WTC11 (cell line): ENCODE measurements at regions not wholly inside any gene's neighbourhood (a gene's known extent, or its start where the extent isn't known, plus 50 kb on each side); places are given as distances from the start of the nearest gene placed in this dataset.

Experiments used
- ATAC-seq: fragments of 200-7000 bp; cut with Tn5 transposase; 2 replicates; pipeline ENCODE4 v1.10.0; 2021; ENCODE audit warnings: mild to moderate bottlenecking, moderate library complexity
- CTCF ChIA-PET: fragments of 300-600 bp; sonication (Branson Sonifier 250); formaldehyde crosslinking; loops from one replicate; lab custom pipeline; 2021; ENCODE audit warnings: antibody characterized with exemption; lab: Charles Lee
- POLR2A ChIA-PET: fragments of 350-600 bp; sonication (Branson Sonifier 250); formaldehyde crosslinking; loops from one replicate; lab custom pipeline; 2021; ENCODE audit warnings: antibody characterized with exemption; lab: Charles Lee
- DNase-seq: peaks from one replicate; pipeline ENCODE4 v3.0.0; 2021; ENCODE audit warnings: low spot score
- H3K27ac Mint-ChIP-seq: 2 replicates; pipeline ENCODE4 v1.8.0; 2021; ENCODE audit warnings: mixed read lengths
- H3K27me3 Mint-ChIP-seq: 2 replicates; pipeline ENCODE4 v1.8.0; 2021; ENCODE audit warnings: low read depth, mild to moderate bottlenecking, moderate library complexity, mixed read lengths
- H3K36me3 Mint-ChIP-seq: 2 replicates; pipeline ENCODE4 v1.8.0; 2021; ENCODE audit warnings: mixed read lengths
- H3K4me1 Mint-ChIP-seq: 2 replicates; pipeline ENCODE4 v1.8.0; 2022; ENCODE audit warnings: mixed read lengths
- H3K4me3 Mint-ChIP-seq: 2 replicates; pipeline ENCODE4 v1.8.0; 2021; ENCODE audit warnings: mild to moderate bottlenecking, moderate library complexity, mixed read lengths
- H3K9me3 Mint-ChIP-seq: 2 replicates; pipeline ENCODE4 v1.8.0; 2021; ENCODE audit warnings: mixed read lengths
- ATF1 ChIP-seq: sonication (generic); formaldehyde crosslinking; IDR thresholded peaks from 2 replicates; pipeline ENCODE4 v1.8.1; 2023; ENCODE audit warnings: mild to moderate bottlenecking, moderate library complexity, missing genetic modification reagents
- ATF2 ChIP-seq: sonication (generic); formaldehyde crosslinking; IDR thresholded peaks from 2 replicates; pipeline ENCODE4 v1.8.1; 2022; ENCODE audit warnings: low read depth, missing genetic modification reagents, borderline replicate concordance
- E2F1 ChIP-seq: sonication (generic); formaldehyde crosslinking; IDR thresholded peaks from 2 replicates; pipeline ENCODE4 v1.8.0; 2022; ENCODE audit warnings: mild to moderate bottlenecking, missing genetic modification reagents
- E2F4 ChIP-seq: sonication (generic); formaldehyde crosslinking; IDR thresholded peaks from 2 replicates; pipeline ENCODE4 v1.8.1; 2022; ENCODE audit warnings: low read depth, mild to moderate bottlenecking, moderate library complexity, missing genetic modification reagents, borderline replicate concordance
- EMX1 ChIP-seq: fragments of 250-450 bp; sonication (Bioruptor Pico); IDR thresholded peaks from 2 replicates; pipeline ENCODE4 v1.8.0; 2021; ENCODE audit warnings: mild to moderate bottlenecking
- FOXJ3 ChIP-seq: sonication (generic); formaldehyde crosslinking; IDR thresholded peaks from 2 replicates; pipeline ENCODE4 v1.9.0; 2021; ENCODE audit warnings: missing genetic modification reagents, mild to moderate bottlenecking, borderline replicate concordance
- FOXK1 ChIP-seq: sonication (generic); formaldehyde crosslinking; IDR thresholded peaks from 2 replicates; pipeline ENCODE4 v1.8.0; 2022; ENCODE audit warnings: mild to moderate bottlenecking, moderate library complexity, missing genetic modification reagents
- FOXP4 ChIP-seq: sonication (generic); formaldehyde crosslinking; IDR thresholded peaks from 2 replicates; pipeline ENCODE4 v1.8.0; 2022; ENCODE audit warnings: mild to moderate bottlenecking, missing genetic modification reagents
- GTF2I ChIP-seq: fragments of 250-450 bp; sonication (Bioruptor Pico); conservative IDR thresholded peaks from 2 replicates; pipeline ENCODE4 v1.4.0; 2021; ENCODE audit warnings: mild to moderate bottlenecking
- HMGXB4 ChIP-seq: sonication (generic); formaldehyde crosslinking; IDR thresholded peaks from 2 replicates; pipeline ENCODE4 v1.8.1; 2023; ENCODE audit warnings: mild to moderate bottlenecking, moderate library complexity, missing genetic modification reagents
- IRF1 ChIP-seq: sonication (generic); formaldehyde crosslinking; IDR thresholded peaks from 2 replicates; pipeline ENCODE4 v1.8.0; 2023; ENCODE audit warnings: missing genetic modification reagents
- MAX ChIP-seq: sonication (generic); formaldehyde crosslinking; IDR thresholded peaks from 2 replicates; pipeline ENCODE4 v1.8.0; 2022; ENCODE audit warnings: mild to moderate bottlenecking, missing genetic modification reagents
- MLX ChIP-seq: sonication (generic); formaldehyde crosslinking; IDR thresholded peaks from 2 replicates; pipeline ENCODE4 v1.8.1; 2023; ENCODE audit warnings: mild to moderate bottlenecking, missing genetic modification reagents, moderate library complexity
- NFYB ChIP-seq: sonication (generic); formaldehyde crosslinking; conservative IDR thresholded peaks from 2 replicates; pipeline ENCODE4 v1.8.0; 2022; ENCODE audit warnings: low read depth, missing genetic modification reagents
- NR3C1 ChIP-seq: sonication (generic); formaldehyde crosslinking; conservative IDR thresholded peaks from 2 replicates; pipeline ENCODE4 v1.8.1; 2023; ENCODE audit warnings: low read depth, mild to moderate bottlenecking, missing genetic modification reagents
- SOX15 ChIP-seq: fragments of 250-450 bp; sonication (Bioruptor Pico); IDR thresholded peaks from 2 replicates; pipeline ENCODE4 v1.9.0; 2021; ENCODE audit warnings: mild to moderate bottlenecking
- TEAD4 ChIP-seq: sonication (generic); formaldehyde crosslinking; IDR thresholded peaks from 2 replicates; pipeline ENCODE4 v1.8.0; 2022; ENCODE audit warnings: mild to moderate bottlenecking, missing genetic modification reagents
- USF1 ChIP-seq: sonication (generic); formaldehyde crosslinking; IDR thresholded peaks from 2 replicates; pipeline ENCODE4 v1.8.0; 2022; ENCODE audit warnings: mild to moderate bottlenecking, missing genetic modification reagents
- ZNF396 ChIP-seq: fragments of 250-450 bp; sonication (Bioruptor Pico); IDR thresholded peaks from 2 replicates; pipeline ENCODE4 v1.8.0; 2021; ENCODE audit warnings: mild to moderate bottlenecking, moderate library complexity, borderline replicate concordance
- ZNF416 ChIP-seq: fragments of 250-450 bp; sonication (Bioruptor Pico); IDR thresholded peaks from 2 replicates; pipeline ENCODE4 v1.9.0; 2021; ENCODE audit warnings: mild to moderate bottlenecking, inconsistent platforms
- ZSCAN18 ChIP-seq: fragments of 250-450 bp; sonication (Bioruptor Pico); IDR thresholded peaks from 2 replicates; pipeline ENCODE4 v2.1.2; 2022; ENCODE audit warnings: mild to moderate bottlenecking, moderate library complexity

GRCh38 chr22:27101288-27101687 is 443.9 kb downstream of the MIAT start (continued):
- TF ChIP-seq E2F4 (CRISPR knock-in tag), result no peak

- Mint-ChIP-seq H3K27me3 (peaks cover 13% of the 10 kb centered on the region), H3K4me1 (peaks cover 24% of the 10 kb centered on the region), H3K4me3 (no peak overlapping the region), H3K27ac (no peak overlapping the region), H3K9me3 (peaks cover 3% of the 10 kb centered on the region; the same call in 1 of the 2 replicates), H3K36me3 (no peaks in the 10 kb centered on the region)
- TF ChIP-seq FOXJ3 (CRISPR knock-in tag) (no peak), NR3C1 (CRISPR knock-in tag) (no peak), MAX (CRISPR knock-in tag) (no peak), HMGXB4 (CRISPR knock-in tag) (no peak), IRF1 (CRISPR knock-in tag) (no peak), USF1 (no peak), ZNF416 (no peak), GTF2I (CRISPR knock-in tag) (no peak), MLX (CRISPR knock-in tag) (no peak), ZNF396 (CRISPR knock-in tag) (no peak), NFYB (CRISPR knock-in tag) (no peak), SOX15 (CRISPR knock-in tag) (no peak), E2F1 (CRISPR knock-in tag) (no peak)
- DNase-seq (no peak), ATAC-seq (no peak)
- ChIA-PET CTCF (no interaction called here), POLR2A (no interaction called here)
Observed at GRCh38 chr22:27104449-27104848, 447.1 kb downstream of the MIAT start.

- Mint-ChIP-seq H3K9me3 (peaks cover 3% of the 10 kb centered on the region; the same call in 1 of the 2 replicates), H3K4me3 (no peak overlapping the region), H3K27me3 (peaks cover 12% of the 10 kb centered on the region), H3K27ac (no peak overlapping the region), H3K4me1 (peaks cover 16% of the 10 kb centered on the region), H3K36me3 (no peaks in the 10 kb centered on the region)
- ATAC-seq (no peak), DNase-seq (no peak)
- ChIA-PET POLR2A (no interaction called here), CTCF (no interaction called here)
- TF ChIP-seq ZSCAN18 (CRISPR knock-in tag) (no peak), ZNF416 (no peak), EMX1 (no peak), FOXK1 (no peak), TEAD4 (CRISPR knock-in tag) (no peak), SOX15 (CRISPR knock-in tag) (no peak), FOXP4 (CRISPR knock-in tag) (no peak), ATF1 (CRISPR knock-in tag) (no peak), ATF2 (CRISPR knock-in tag) (no peak)
Observed at GRCh38 chr22:27105142-27106025, 448.0 kb downstream of the MIAT start.
